WTC11 (cell line): ENCODE measurements at regions not wholly inside any gene's neighbourhood (a gene's known extent, or its start where the extent isn't known, plus 50 kb on each side); places are given as distances from the start of the nearest gene placed in this dataset.

Source experiments
- ATAC-seq: fragments of 200-7000 bp; cut with Tn5 transposase; 2 replicates; pipeline ENCODE4 v1.10.0; 2021; ENCODE audit warnings: mild to moderate bottlenecking, moderate library complexity
- CTCF ChIA-PET: fragments of 300-600 bp; sonication (Branson Sonifier 250); formaldehyde crosslinking; loops from one replicate; lab custom pipeline; 2021; ENCODE audit warnings: antibody characterized with exemption; lab: Charles Lee
- POLR2A ChIA-PET: fragments of 350-600 bp; sonication (Branson Sonifier 250); formaldehyde crosslinking; loops from one replicate; lab custom pipeline; 2021; ENCODE audit warnings: antibody characterized with exemption; lab: Charles Lee
- DNase-seq: peaks from one replicate; pipeline ENCODE4 v3.0.0; 2021; ENCODE audit warnings: low spot score
- H3K27ac Mint-ChIP-seq: 2 replicates; pipeline ENCODE4 v1.8.0; 2021; ENCODE audit warnings: mixed read lengths
- H3K27me3 Mint-ChIP-seq: 2 replicates; pipeline ENCODE4 v1.8.0; 2021; ENCODE audit warnings: low read depth, mild to moderate bottlenecking, moderate library complexity, mixed read lengths
- H3K36me3 Mint-ChIP-seq: 2 replicates; pipeline ENCODE4 v1.8.0; 2021; ENCODE audit warnings: mixed read lengths
- H3K4me1 Mint-ChIP-seq: 2 replicates; pipeline ENCODE4 v1.8.0; 2022; ENCODE audit warnings: mixed read lengths
- H3K4me3 Mint-ChIP-seq: 2 replicates; pipeline ENCODE4 v1.8.0; 2021; ENCODE audit warnings: mild to moderate bottlenecking, moderate library complexity, mixed read lengths
- H3K9me3 Mint-ChIP-seq: 2 replicates; pipeline ENCODE4 v1.8.0; 2021; ENCODE audit warnings: mixed read lengths
- AFF4 ChIP-seq: sonication (generic); formaldehyde crosslinking; IDR thresholded peaks from 2 replicates; pipeline ENCODE4 v1.8.1; 2023; ENCODE audit warnings: mild to moderate bottlenecking, missing genetic modification reagents, borderline replicate concordance
- ARID4B ChIP-seq: sonication (generic); formaldehyde crosslinking; IDR thresholded peaks from 2 replicates; pipeline ENCODE4 v1.8.0; 2023; ENCODE audit warnings: missing genetic modification reagents, mild to moderate bottlenecking, borderline replicate concordance
- CREB1 ChIP-seq: sonication (generic); formaldehyde crosslinking; IDR thresholded peaks from 2 replicates; pipeline ENCODE4 v1.8.0; 2023; ENCODE audit warnings: mild to moderate bottlenecking, missing genetic modification reagents
- E2F5 ChIP-seq: sonication (generic); formaldehyde crosslinking; IDR thresholded peaks from 2 replicates; pipeline ENCODE4 v1.8.1; 2022; ENCODE audit warnings: mild to moderate bottlenecking, moderate library complexity, missing genetic modification reagents
- FOXP1 ChIP-seq: sonication (generic); formaldehyde crosslinking; IDR thresholded peaks from 2 replicates; pipeline ENCODE4 v1.8.0; 2022; ENCODE audit warnings: missing genetic modification reagents, mild to moderate bottlenecking, moderate library complexity, borderline replicate concordance
- GABPB1 ChIP-seq: sonication (generic); formaldehyde crosslinking; IDR thresholded peaks from 2 replicates; pipeline ENCODE4 v1.8.1; 2023; ENCODE audit warnings: mild to moderate bottlenecking, missing genetic modification reagents
- GRHL2 ChIP-seq: fragments of 250-450 bp; sonication (Bioruptor Pico); IDR thresholded peaks from 2 replicates; pipeline ENCODE4 v1.8.0; 2022; ENCODE audit warnings: mild to moderate bottlenecking, moderate library complexity; ENCODE audit not compliant: insufficient replicate concordance, severe bottlenecking
- GTF2I ChIP-seq: fragments of 250-450 bp; sonication (Bioruptor Pico); conservative IDR thresholded peaks from 2 replicates; pipeline ENCODE4 v1.4.0; 2021; ENCODE audit warnings: mild to moderate bottlenecking
- HMGXB4 ChIP-seq: sonication (generic); formaldehyde crosslinking; IDR thresholded peaks from 2 replicates; pipeline ENCODE4 v1.8.1; 2023; ENCODE audit warnings: mild to moderate bottlenecking, moderate library complexity, missing genetic modification reagents
- IRF2 ChIP-seq: sonication (generic); formaldehyde crosslinking; IDR thresholded peaks from 2 replicates; pipeline ENCODE4 v1.8.0; 2022; ENCODE audit warnings: low read depth, missing genetic modification reagents, borderline replicate concordance
- JUN ChIP-seq: sonication (generic); formaldehyde crosslinking; IDR thresholded peaks from 2 replicates; pipeline ENCODE4 v1.8.0; 2023; ENCODE audit warnings: mild to moderate bottlenecking, missing genetic modification reagents
- NFYB ChIP-seq: sonication (generic); formaldehyde crosslinking; conservative IDR thresholded peaks from 2 replicates; pipeline ENCODE4 v1.8.0; 2022; ENCODE audit warnings: low read depth, missing genetic modification reagents
- PREB ChIP-seq: sonication (generic); formaldehyde crosslinking; IDR thresholded peaks from 2 replicates; pipeline ENCODE4 v1.8.1; 2022; ENCODE audit warnings: mild to moderate bottlenecking, missing genetic modification reagents, moderate library complexity, borderline replicate concordance
- TCF7 ChIP-seq: sonication (generic); formaldehyde crosslinking; IDR thresholded peaks from 2 replicates; pipeline ENCODE4 v1.8.0; 2022; ENCODE audit warnings: mild to moderate bottlenecking, low read depth, missing genetic modification reagents, moderate library complexity
- TEAD1 ChIP-seq: sonication (generic); formaldehyde crosslinking; IDR thresholded peaks from 2 replicates; pipeline ENCODE4 v1.8.0; 2022; ENCODE audit warnings: mild to moderate bottlenecking, missing genetic modification reagents
- USF1 ChIP-seq: sonication (generic); formaldehyde crosslinking; IDR thresholded peaks from 2 replicates; pipeline ENCODE4 v1.8.0; 2022; ENCODE audit warnings: mild to moderate bottlenecking, missing genetic modification reagents
- ZNF219 ChIP-seq: sonication (generic); formaldehyde crosslinking; IDR thresholded peaks from 2 replicates; pipeline ENCODE4 v1.8.0; 2023; ENCODE audit warnings: missing genetic modification reagents, mild to moderate bottlenecking, borderline replicate concordance
- ZNF396 ChIP-seq: fragments of 250-450 bp; sonication (Bioruptor Pico); IDR thresholded peaks from 2 replicates; pipeline ENCODE4 v1.8.0; 2021; ENCODE audit warnings: mild to moderate bottlenecking, moderate library complexity, borderline replicate concordance

GRCh38 chr4:136750897-136751296, 781.4 kb downstream of the PCDH18 start:
- no peak for DNase-seq
- peak overlapping the region; percentile 92 for H3K27ac Mint-ChIP-seq
- peaks cover 33% of the 10 kb centered on the region for H3K9me3 Mint-ChIP-seq
- H3K4me3 Mint-ChIP-seq, result no peak overlapping the region
- ChIA-PET CTCF (no interaction called here), POLR2A (no interaction called here)
- no peaks in the 10 kb centered on the region for H3K27me3 Mint-ChIP-seq
- peaks cover 36% of the 10 kb centered on the region for H3K4me1 Mint-ChIP-seq
- ATAC-seq, result no peak
- peaks cover 40% of the 10 kb centered on the region for H3K36me3 Mint-ChIP-seq
- TF ChIP-seq GABPB1 (CRISPR knock-in tag) (peak; percentile 97), GTF2I (no peak)

GRCh38 chr4:136749989-136750388, 782.3 kb downstream of the PCDH18 start:
- no peak for DNase-seq
- CTCF ChIA-PET, result no interaction called here
- Mint-ChIP-seq H3K4me1 (peaks cover 30% of the 10 kb centered on the region), H3K4me3 (no peak overlapping the region), H3K27ac (no peak overlapping the region; the same call in 1 of the 2 replicates)
- TF ChIP-seq E2F5 (CRISPR knock-in tag), result no peak
- no peak for TF ChIP-seq ZNF219 (CRISPR knock-in tag)
- TF ChIP-seq ZNF396 (CRISPR knock-in tag), result no peak
- TF ChIP-seq JUN (CRISPR knock-in tag), result no peak
- TF ChIP-seq USF1 (CRISPR knock-in tag), result no peak
- no peak for TF ChIP-seq NFYB (CRISPR knock-in tag)
- TF ChIP-seq, all 79 proteins: peak for 0
- ATAC-seq, result no peak
- Mint-ChIP-seq H3K27me3 (no peaks in the 10 kb centered on the region), H3K36me3 (peaks cover 49% of the 10 kb centered on the region), H3K9me3 (peaks cover 42% of the 10 kb centered on the region)
- POLR2A ChIA-PET, result no interaction called here

- TF ChIP-seq PREB (CRISPR knock-in tag), result no peak
- no peak for TF ChIP-seq CREB1 (CRISPR knock-in tag)
- TF ChIP-seq ZNF219 (CRISPR knock-in tag), result no peak
- no peak for TF ChIP-seq TCF7 (CRISPR knock-in tag)
- no peak for TF ChIP-seq IRF2 (CRISPR knock-in tag)
- no peak for TF ChIP-seq HMGXB4 (CRISPR knock-in tag)
- no peak for TF ChIP-seq GRHL2 (CRISPR knock-in tag)
- TF ChIP-seq FOXP1 (CRISPR knock-in tag), result no peak
- TF ChIP-seq TEAD1 (CRISPR knock-in tag), result no peak
- no peak for TF ChIP-seq AFF4 (CRISPR knock-in tag)
- no peak for TF ChIP-seq ARID4B (CRISPR knock-in tag)
- CTCF ChIA-PET, result interaction anchor here (0.6 kb wide), 1 partner anchor 13 kb away, joined by 3 read pairs; no protein-coding TSS in a partner anchor
- Mint-ChIP-seq H3K4me1 (peaks cover 26% of the 10 kb centered on the region), H3K27ac (no peak overlapping the region), H3K27me3 (no peaks in the 10 kb centered on the region), H3K4me3 (no peak overlapping the region), H3K9me3 (peaks cover 48% of the 10 kb centered on the region), H3K36me3 (peaks cover 54% of the 10 kb centered on the region)
- POLR2A ChIA-PET, result no interaction called here
- DNase-seq (no peak), ATAC-seq (no peak)
Observed at GRCh38 chr4:136748773-136749172, 783.5 kb downstream of the PCDH18 start.
